ENCODE measurements at regions not wholly inside any gene's neighbourhood (a gene's known extent, or its start where the extent isn't known, plus 50 kb on each side); places are given as distances from the start of the nearest gene placed in this dataset.

GRCh38 chr11:89608234-89608966 is 101.7 kb upstream of the TRIM77 start:
- ATAC-seq (no peak), DNase-seq (ENCODE audit: low read depth, low spot score) (no peak)
- no peaks in the 10 kb centered on the region for H3K27me3 ChIP-seq (ENCODE audit: control insufficient read depth, insufficient read depth, low read length)
- no TSS peak for BruUV-seq (replicated peaks)
- in situ Hi-C loops (cut with HindIII; ENCODE audit: low pct_unique_long_range_greater_than_20kb, low sequenced_read_pairs) (no loop called here), intact Hi-C loops (cut with micrococcal nuclease; ENCODE audit: unreplicated experiment) (no loop called here)
- H3K4me1 ChIP-seq (ENCODE audit: control insufficient read depth, insufficient read depth, low read length): no peaks in the 10 kb centered on the region
- ChIA-PET CTCF (no interaction called here), POLR2A (no interaction called here)
- H3K9me3 ChIP-seq (ENCODE audit: control insufficient read depth, insufficient read depth, low read depth, low read length): no peaks in the 10 kb centered on the region
- H3K36me3 ChIP-seq (ENCODE audit: control insufficient read depth, insufficient read depth, low read length): no peaks in the 10 kb centered on the region
- H3K4me3 ChIP-seq (ENCODE audit: low read depth in 2 of 2, low read length in 2 of 2): no peak overlapping the region
- H3K27ac ChIP-seq (ENCODE audit: low read length): no peak overlapping the region
- TF ChIP-seq CTCF (IDR thresholded peaks at IDR 0.05): no peak
- TF ChIP-seq TCF7L2 (IDR thresholded peaks at IDR 0.05; ENCODE audit: low read depth, low read length): no peak
- TF ChIP-seq POLR2AphosphoS5 (IDR thresholded peaks at IDR 0.05; ENCODE audit: low read depth, low read length): no peak
- no peak for TF ChIP-seq REST (IDR thresholded peaks at IDR 0.05; ENCODE audit: insufficient read depth in 1 of 2, low read depth in 2 of 2, low read length in 1 of 2)
- no peak for TF ChIP-seq SIN3A (IDR thresholded peaks at IDR 0.05; ENCODE audit: borderline replicate concordance, insufficient read depth, low read depth, low read length)

GRCh38 chr11:89612096-89612495 is 98.0 kb upstream of the TRIM77 start:
- ChIA-PET POLR2A (no interaction called here), CTCF (no interaction called here)
- no peaks in the 10 kb centered on the region for H3K9me3 ChIP-seq (ENCODE audit: control insufficient read depth, insufficient read depth, low read depth, low read length)
- intact Hi-C loops (cut with micrococcal nuclease; ENCODE audit: unreplicated experiment): loop anchor here (10.0 kb wide), 1 partner anchor 517 kb away; no protein-coding TSS in a partner anchor
- ATAC-seq: no peak
- H3K36me3 ChIP-seq (ENCODE audit: control insufficient read depth, insufficient read depth, low read length): no peaks in the 10 kb centered on the region
- H3K27me3 ChIP-seq (ENCODE audit: control insufficient read depth, insufficient read depth, low read length): no peaks in the 10 kb centered on the region
- no TSS peak for BruUV-seq (replicated peaks)
- no peak overlapping the region for H3K27ac ChIP-seq (ENCODE audit: low read length)
- H3K4me1 ChIP-seq (ENCODE audit: control insufficient read depth, insufficient read depth, low read length): no peaks in the 10 kb centered on the region
- DNase-seq (ENCODE audit: low read depth, low spot score): no peak
- no peak overlapping the region for H3K4me3 ChIP-seq (ENCODE audit: low read depth in 2 of 2, low read length in 2 of 2)
- in situ Hi-C loops (cut with HindIII; ENCODE audit: low pct_unique_long_range_greater_than_20kb, low sequenced_read_pairs): no loop called here
- TF ChIP-seq CTCF (IDR thresholded peaks at IDR 0.05) (no peak), POLR2AphosphoS5 (IDR thresholded peaks at IDR 0.05; ENCODE audit: low read depth, low read length) (no peak), SIN3A (IDR thresholded peaks at IDR 0.05; ENCODE audit: borderline replicate concordance, insufficient read depth, low read depth, low read length) (no peak), REST (IDR thresholded peaks at IDR 0.05; ENCODE audit: insufficient read depth in 1 of 2, low read depth in 2 of 2, low read length in 1 of 2) (no peak), TCF7L2 (IDR thresholded peaks at IDR 0.05; ENCODE audit: low read depth, low read length) (no peak)

All from Panc1 (cell line).